Effector memory CD8-positive, alpha-beta T cell (primary cell): ENCODE measurements at regions not wholly inside any gene's neighbourhood (a gene's known extent, or its start where the extent isn't known, plus 50 kb on each side); places are given as distances from the start of the nearest gene placed in this dataset.

Source experiments
- ATAC-seq: fragments of 150-1000 bp; cut with Tn5 transposase; replicated peaks from 2 replicates; pipeline ENCODE4 v1.10.0; 2021; ENCODE audit warnings: mild to moderate bottlenecking, moderate library complexity
- DNase-seq, 3 experiments: peaks; one replicate each; pipeline ENCODE4 v3.0.0; 2021
- H3K27ac Mint-ChIP-seq, 2 donors: one replicate each; pipeline ENCODE4 v1.8.0; 2022; ENCODE audit warnings: mild to moderate bottlenecking in 2 of 2, mixed read lengths in 2 of 2, moderate library complexity in 2 of 2
- H3K27me3 Mint-ChIP-seq, 2 donors: one replicate each; pipeline ENCODE4 v1.8.0; 2022; ENCODE audit warnings: mixed read lengths in 2 of 2
- H3K36me3 Mint-ChIP-seq: one replicate; pipeline ENCODE4 v1.8.0; 2022; ENCODE audit warnings: mild to moderate bottlenecking, moderate library complexity, mixed read lengths; ENCODE audit not compliant: insufficient read depth
- H3K4me1 Mint-ChIP-seq, 2 donors: one replicate each; pipeline ENCODE4 v1.8.0; 2022; ENCODE audit warnings: low read depth in 2 of 2, mixed read lengths in 2 of 2
- H3K4me3 Mint-ChIP-seq, 2 donors: one replicate each; pipeline ENCODE4 v1.8.0; 2022; ENCODE audit warnings: mild to moderate bottlenecking in 2 of 2, mixed read lengths in 2 of 2, moderate library complexity in 2 of 2
- H3K9me3 Mint-ChIP-seq, 2 donors: one replicate each; pipeline ENCODE4 v1.8.0; 2022; ENCODE audit warnings: mixed read lengths in 2 of 2

GRCh38 chr2:180325416-180326120, 318.5 kb upstream of the CWC22 start:
- Mint-ChIP-seq H3K27me3 (peaks cover 0 to 19% of the 10 kb centered on the region in 2 donors), H3K27ac (no peak overlapping the region), H3K4me3 (no peak overlapping the region)

GRCh38 chr2:180324182-180324581, 317.1 kb upstream of the CWC22 start:
- H3K9me3 Mint-ChIP-seq = peaks cover 4 to 7% of the 10 kb centered on the region in 2 donors
- ATAC-seq (no peak), DNase-seq (no peak)
- no peaks in the 10 kb centered on the region for H3K36me3 Mint-ChIP-seq
- no peak overlapping the region for H3K4me3 Mint-ChIP-seq
- no peak overlapping the region for H3K27ac Mint-ChIP-seq
- H3K4me1 Mint-ChIP-seq = no peaks in the 10 kb centered on the region
- H3K27me3 Mint-ChIP-seq = peaks cover 0 to 10% of the 10 kb centered on the region in 2 donors

More at GRCh38 chr2:180325416-180326120, 318.5 kb upstream of the CWC22 start:
- H3K36me3 Mint-ChIP-seq = no peaks in the 10 kb centered on the region
- DNase-seq (no peak), ATAC-seq (no peak)
- H3K4me1 Mint-ChIP-seq = no peaks in the 10 kb centered on the region
- H3K9me3 Mint-ChIP-seq = peaks cover 6 to 7% of the 10 kb centered on the region in 2 donors

GRCh38 chr2:180322781-180323180, 315.7 kb upstream of the CWC22 start:
- Mint-ChIP-seq H3K27ac (no peak overlapping the region), H3K4me1 (no peaks in the 10 kb centered on the region), H3K36me3 (no peaks in the 10 kb centered on the region), H3K4me3 (no peak overlapping the region), H3K9me3 (peaks cover 4 to 7% of the 10 kb centered on the region in 2 donors), H3K27me3 (peaks cover 0 to 10% of the 10 kb centered on the region in 2 donors)
- DNase-seq (no peak), ATAC-seq (no peak)

GRCh38 chr2:180319586-180320405, 312.7 kb upstream of the CWC22 start:
- peaks cover 0 to 4% of the 10 kb centered on the region in 2 donors for H3K9me3 Mint-ChIP-seq
- H3K36me3 Mint-ChIP-seq = no peaks in the 10 kb centered on the region
- no peaks in the 10 kb centered on the region for H3K27me3 Mint-ChIP-seq
- no peaks in the 10 kb centered on the region for H3K4me1 Mint-ChIP-seq
- no peak overlapping the region for H3K4me3 Mint-ChIP-seq
- no peak overlapping the region for H3K27ac Mint-ChIP-seq
- ATAC-seq (no peak), DNase-seq (no peak)

GRCh38 chr2:180314086-180314485, 307.0 kb upstream of the CWC22 start:
- peaks cover 0 to 3% of the 10 kb centered on the region in 2 donors for H3K9me3 Mint-ChIP-seq
- H3K36me3 Mint-ChIP-seq = no peaks in the 10 kb centered on the region
- DNase-seq (no peak), ATAC-seq (no peak)
- no peak overlapping the region for H3K27ac Mint-ChIP-seq
- no peaks in the 10 kb centered on the region for H3K4me1 Mint-ChIP-seq
- H3K27me3 Mint-ChIP-seq = no peaks in the 10 kb centered on the region
- H3K4me3 Mint-ChIP-seq = no peak overlapping the region

GRCh38 chr2:180312542-180312941, 305.4 kb upstream of the CWC22 start:
- Mint-ChIP-seq H3K9me3 (peaks cover 0 to 3% of the 10 kb centered on the region in 2 donors), H3K4me1 (no peaks in the 10 kb centered on the region), H3K4me3 (no peak overlapping the region), H3K27me3 (no peaks in the 10 kb centered on the region), H3K36me3 (no peaks in the 10 kb centered on the region), H3K27ac (no peak overlapping the region)
- DNase-seq (no peak), ATAC-seq (no peak)

- no peaks in the 10 kb centered on the region for H3K9me3 Mint-ChIP-seq
- H3K4me1 Mint-ChIP-seq = no peaks in the 10 kb centered on the region
- no peak for DNase-seq
- no peak overlapping the region for H3K4me3 Mint-ChIP-seq
- no peak for ATAC-seq
- no peaks in the 10 kb centered on the region for H3K36me3 Mint-ChIP-seq
- H3K27ac Mint-ChIP-seq = no peak overlapping the region
- no peaks in the 10 kb centered on the region for H3K27me3 Mint-ChIP-seq
Measured at GRCh38 chr2:180307096-180307495, 300.0 kb upstream of the CWC22 start.

- H3K4me3 Mint-ChIP-seq = no peak overlapping the region
- H3K4me1 Mint-ChIP-seq = no peaks in the 10 kb centered on the region
- DNase-seq (no peak), ATAC-seq (no peak)
- no peak overlapping the region for H3K27ac Mint-ChIP-seq
- no peaks in the 10 kb centered on the region for H3K9me3 Mint-ChIP-seq
- H3K36me3 Mint-ChIP-seq = no peaks in the 10 kb centered on the region
- H3K27me3 Mint-ChIP-seq = peaks cover 0 to 7% of the 10 kb centered on the region in 2 donors
Measured at GRCh38 chr2:180306346-180306745, 299.2 kb upstream of the CWC22 start.

GRCh38 chr2:180291552-180292421, 284.7 kb upstream of the CWC22 start:
- H3K27me3 Mint-ChIP-seq = no peaks in the 10 kb centered on the region
- no peaks in the 10 kb centered on the region for H3K36me3 Mint-ChIP-seq
- DNase-seq (no peak), ATAC-seq (no peak)
- no peaks in the 10 kb centered on the region for H3K9me3 Mint-ChIP-seq
- no peak overlapping the region for H3K4me3 Mint-ChIP-seq
- no peak overlapping the region for H3K27ac Mint-ChIP-seq
- H3K4me1 Mint-ChIP-seq = no peaks in the 10 kb centered on the region

- Mint-ChIP-seq H3K36me3 (no peaks in the 10 kb centered on the region), H3K9me3 (no peaks in the 10 kb centered on the region), H3K27ac (no peak overlapping the region), H3K4me1 (no peaks in the 10 kb centered on the region), H3K27me3 (no peaks in the 10 kb centered on the region), H3K4me3 (no peak overlapping the region)
- no peak for ATAC-seq
- DNase-seq = no peak
Measured at GRCh38 chr2:180291060-180291459, 284.0 kb upstream of the CWC22 start.

- Mint-ChIP-seq H3K4me1 (no peaks in the 10 kb centered on the region), H3K4me3 (no peak overlapping the region), H3K27me3 (no peaks in the 10 kb centered on the region), H3K27ac (no peak overlapping the region), H3K36me3 (no peaks in the 10 kb centered on the region), H3K9me3 (no peaks in the 10 kb centered on the region)
- ATAC-seq (no peak), DNase-seq (no peak)
Measured at GRCh38 chr2:180289627-180290026, 282.5 kb upstream of the CWC22 start.

- DNase-seq (no peak), ATAC-seq (no peak)
- Mint-ChIP-seq H3K27ac (no peak overlapping the region), H3K9me3 (no peaks in the 10 kb centered on the region), H3K4me3 (no peak overlapping the region), H3K36me3 (no peaks in the 10 kb centered on the region), H3K27me3 (peaks cover 0 to 8% of the 10 kb centered on the region in 2 donors), H3K4me1 (no peaks in the 10 kb centered on the region)
Measured at GRCh38 chr2:180279581-180279980, 272.5 kb upstream of the CWC22 start.

- no peaks in the 10 kb centered on the region for H3K36me3 Mint-ChIP-seq
- ATAC-seq (no peak), DNase-seq (no peak)
- no peaks in the 10 kb centered on the region for H3K4me1 Mint-ChIP-seq
- no peak overlapping the region for H3K4me3 Mint-ChIP-seq
- H3K27me3 Mint-ChIP-seq = peaks cover 0 to 8% of the 10 kb centered on the region in 2 donors
- no peak overlapping the region for H3K27ac Mint-ChIP-seq
- peaks cover 0 to 7% of the 10 kb centered on the region in 2 donors for H3K9me3 Mint-ChIP-seq
Measured at GRCh38 chr2:180276733-180277132, 269.6 kb upstream of the CWC22 start.
